ENCODE measurements at regions not wholly inside any gene's neighbourhood (a gene's known extent, or its start where the extent isn't known, plus 50 kb on each side); places are given as distances from the start of the nearest gene placed in this dataset.

DNA sequence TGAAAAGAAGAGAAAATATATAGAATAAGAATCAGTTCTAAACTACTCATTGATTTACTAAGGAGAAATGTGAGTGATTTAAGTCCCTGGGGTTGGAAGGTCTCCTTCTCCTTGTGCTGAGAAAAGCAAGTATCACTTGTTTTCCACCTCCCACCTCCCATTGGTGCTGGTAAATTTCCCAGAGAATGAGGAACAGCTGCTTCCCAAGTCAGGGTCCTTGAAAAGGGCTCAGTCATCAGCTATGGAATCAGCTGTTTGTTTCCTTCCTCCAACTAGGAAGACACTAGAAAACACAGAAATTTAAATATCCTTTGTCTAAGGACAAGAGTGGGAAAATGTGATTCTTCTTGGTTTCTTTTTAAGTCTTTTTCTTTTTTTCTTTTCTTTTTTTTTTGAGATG, 131.3 kb upstream of the C1orf21 start:
- ChIA-PET CTCF (ENCODE audit: low intra/inter-chr PET ratio, low total read pairs) (no interaction called here), POLR2A (no interaction called here)
- H3K9me3 ChIP-seq (ENCODE audit: low read length), result no peaks in the 10 kb centered on the region
- H3K4me3 ChIP-seq (replicated peaks in 1 of 3; ENCODE audit: insufficient read depth in 1 of 3, low read depth in 2 of 3, low read length in 3 of 3), result no peak overlapping the region
- H3K79me2 ChIP-seq (ENCODE audit: insufficient read depth, low read length), result no peaks in the 10 kb centered on the region
- BruUV-seq (replicated peaks), result no TSS peak
- no peak overlapping the region for H2AFZ ChIP-seq (ENCODE audit: low read length)
- H3K4me2 ChIP-seq (ENCODE audit: low read depth, low read length), result no peak overlapping the region
- ATAC-seq, result no peak
- H3K27ac ChIP-seq (ENCODE audit: extremely low read length, insufficient read depth, low read length), result no peak overlapping the region
- H3K9ac ChIP-seq (ENCODE audit: insufficient read depth, low read depth, low read length), result no peak overlapping the region
- no peaks in the 10 kb centered on the region for H3K36me3 ChIP-seq (replicated peaks in 1 of 2; ENCODE audit: control insufficient read depth in 1 of 2, insufficient read depth in 2 of 2, low read length in 2 of 2)
- no peaks in the 10 kb centered on the region for H4K20me1 ChIP-seq (ENCODE audit: insufficient read depth, low read length)
- no peak for DNase-seq (ENCODE audit: low spot score)
- TF ChIP-seq FOXK2 (IDR thresholded peaks at IDR 0.05), result no peak
- no peak for TF ChIP-seq CENPT (CRISPR knock-in tag; IDR thresholded peaks at IDR 0.05; ENCODE audit: low read depth)
- TF ChIP-seq, protein P1, sequence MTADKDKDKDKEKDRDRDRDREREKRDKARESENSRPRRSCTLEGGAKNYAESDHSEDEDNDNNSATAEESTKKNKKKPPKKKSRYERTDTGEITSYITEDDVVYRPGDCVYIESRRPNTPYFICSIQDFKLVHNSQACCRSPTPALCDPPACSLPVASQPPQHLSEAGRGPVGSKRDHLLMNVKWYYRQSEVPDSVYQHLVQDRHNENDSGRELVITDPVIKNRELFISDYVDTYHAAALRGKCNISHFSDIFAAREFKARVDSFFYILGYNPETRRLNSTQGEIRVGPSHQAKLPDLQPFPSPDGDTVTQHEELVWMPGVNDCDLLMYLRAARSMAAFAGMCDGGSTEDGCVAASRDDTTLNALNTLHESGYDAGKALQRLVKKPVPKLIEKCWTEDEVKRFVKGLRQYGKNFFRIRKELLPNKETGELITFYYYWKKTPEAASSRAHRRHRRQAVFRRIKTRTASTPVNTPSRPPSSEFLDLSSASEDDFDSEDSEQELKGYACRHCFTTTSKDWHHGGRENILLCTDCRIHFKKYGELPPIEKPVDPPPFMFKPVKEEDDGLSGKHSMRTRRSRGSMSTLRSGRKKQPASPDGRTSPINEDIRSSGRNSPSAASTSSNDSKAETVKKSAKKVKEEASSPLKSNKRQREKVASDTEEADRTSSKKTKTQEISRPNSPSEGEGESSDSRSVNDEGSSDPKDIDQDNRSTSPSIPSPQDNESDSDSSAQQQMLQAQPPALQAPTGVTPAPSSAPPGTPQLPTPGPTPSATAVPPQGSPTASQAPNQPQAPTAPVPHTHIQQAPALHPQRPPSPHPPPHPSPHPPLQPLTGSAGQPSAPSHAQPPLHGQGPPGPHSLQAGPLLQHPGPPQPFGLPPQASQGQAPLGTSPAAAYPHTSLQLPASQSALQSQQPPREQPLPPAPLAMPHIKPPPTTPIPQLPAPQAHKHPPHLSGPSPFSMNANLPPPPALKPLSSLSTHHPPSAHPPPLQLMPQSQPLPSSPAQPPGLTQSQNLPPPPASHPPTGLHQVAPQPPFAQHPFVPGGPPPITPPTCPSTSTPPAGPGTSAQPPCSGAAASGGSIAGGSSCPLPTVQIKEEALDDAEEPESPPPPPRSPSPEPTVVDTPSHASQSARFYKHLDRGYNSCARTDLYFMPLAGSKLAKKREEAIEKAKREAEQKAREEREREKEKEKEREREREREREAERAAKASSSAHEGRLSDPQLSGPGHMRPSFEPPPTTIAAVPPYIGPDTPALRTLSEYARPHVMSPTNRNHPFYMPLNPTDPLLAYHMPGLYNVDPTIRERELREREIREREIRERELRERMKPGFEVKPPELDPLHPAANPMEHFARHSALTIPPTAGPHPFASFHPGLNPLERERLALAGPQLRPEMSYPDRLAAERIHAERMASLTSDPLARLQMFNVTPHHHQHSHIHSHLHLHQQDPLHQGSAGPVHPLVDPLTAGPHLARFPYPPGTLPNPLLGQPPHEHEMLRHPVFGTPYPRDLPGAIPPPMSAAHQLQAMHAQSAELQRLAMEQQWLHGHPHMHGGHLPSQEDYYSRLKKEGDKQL (CRISPR knock-in tag; IDR thresholded peaks at IDR 0.05; ENCODE audit: low read depth), result no peak
- TF ChIP-seq TARDBP (CRISPR knock-in tag; IDR thresholded peaks at IDR 0.05), result no peak
- TF ChIP-seq ZNF614 (CRISPR knock-in tag; IDR thresholded peaks at IDR 0.05; ENCODE audit: borderline replicate concordance), result no peak
- TF ChIP-seq ZNF331 (CRISPR knock-in tag; IDR thresholded peaks at IDR 0.05), result no peak
- no peak for TF ChIP-seq ZNF367 (CRISPR knock-in tag; IDR thresholded peaks at IDR 0.05; ENCODE audit: borderline replicate concordance)
- no peak for TF ChIP-seq NFE2 (CRISPR knock-in tag; IDR thresholded peaks at IDR 0.05)
- TF ChIP-seq ZNF530 (CRISPR knock-in tag; IDR thresholded peaks at IDR 0.05; ENCODE audit: low read depth), result no peak
- TF ChIP-seq CREB1 (IDR thresholded peaks at IDR 0.05), result no peak
- no peak for TF ChIP-seq CREB1 (CRISPR knock-in tag; IDR thresholded peaks at IDR 0.05)
- no peak for TF ChIP-seq SCMH1 (CRISPR knock-in tag; IDR thresholded peaks at IDR 0.05; ENCODE audit: borderline replicate concordance)
- TF ChIP-seq BCL6 (CRISPR knock-in tag; IDR thresholded peaks at IDR 0.05), result no peak
- TF ChIP-seq, protein P2, sequence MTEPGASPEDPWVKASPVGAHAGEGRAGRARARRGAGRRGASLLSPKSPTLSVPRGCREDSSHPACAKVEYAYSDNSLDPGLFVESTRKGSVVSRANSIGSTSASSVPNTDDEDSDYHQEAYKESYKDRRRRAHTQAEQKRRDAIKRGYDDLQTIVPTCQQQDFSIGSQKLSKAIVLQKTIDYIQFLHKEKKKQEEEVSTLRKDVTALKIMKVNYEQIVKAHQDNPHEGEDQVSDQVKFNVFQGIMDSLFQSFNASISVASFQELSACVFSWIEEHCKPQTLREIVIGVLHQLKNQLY (CRISPR knock-in tag; IDR thresholded peaks at IDR 0.05), result no peak
- TF ChIP-seq ZNF230 (CRISPR knock-in tag; IDR thresholded peaks at IDR 0.05), result no peak
- no peaks in the 10 kb centered on the region; a peak in 1 of 5 replicates for H3K27me3 ChIP-seq (ENCODE audit: control insufficient read depth in 1 of 2, insufficient read depth in 2 of 2, low read length in 2 of 2)
- in situ Hi-C loops (cut with HindIII; ENCODE audit: extremely low pct_ligation_motif_present, low pct_unique_long_range_greater_than_20kb), result no loop called here
- FAIRE-seq, result no peak
- intact Hi-C loops (cut with micrococcal nuclease; ENCODE audit: unreplicated experiment), result no loop called here
- H3K4me1 ChIP-seq (ENCODE audit: insufficient read depth, low read length), result no peaks in the 10 kb centered on the region
